SK-N-SH (cell line): ENCODE measurements at regions not wholly inside any gene's neighbourhood (a gene's known extent, or its start where the extent isn't known, plus 50 kb on each side); places are given as distances from the start of the nearest gene placed in this dataset.

Experiments used
- CTCF ChIA-PET: fragments of 300-600, 350-600 bp; formaldehyde crosslinking; extraction: SDS; loops from one replicate; lab custom pipeline; 2021; lab: Yijun Ruan, JAX
- POLR2A ChIA-PET: fragments of 350-600 bp; sonication (Branson Sonifier 250); formaldehyde crosslinking; extraction: SDS; loops from one replicate; lab custom pipeline; 2020; ENCODE audit warnings: antibody characterized with exemption, inconsistent platforms; lab: Yijun Ruan, JAX
- DNase-seq: peaks from one replicate; pipeline ENCODE4 v3.0.0; 2012
- H2AFZ ChIP-seq: fragments of 200-600 bp; sonication (generic); 2 replicates; pipeline ENCODE4 v1.8.1; 2016; ENCODE audit warnings: antibody characterized with exemption, mild to moderate bottlenecking, low read depth
- H3F3A ChIP-seq: fragments of 200-600 bp; sonication (generic); replicated peaks from 2 replicates; pipeline ENCODE3; 2016; ENCODE audit warnings: antibody characterized with exemption, mild to moderate bottlenecking; ENCODE audit not compliant: insufficient read depth
- H3K27ac ChIP-seq, 2 experiments: fragments of 200-500 bp in 1 of 2; fragments of 200-600 bp in 1 of 2; sonication (Bioruptor generic) in 1 of 2; sonication (generic), shearing (Covaris generic) in 1 of 2; 2 replicates each; pipeline versions ENCODE4 v1.5.1 to v1.6.1; 2014 to 2016; ENCODE audit warnings: low read depth in 2 of 2, inconsistent platforms in 1 of 2, low read length in 1 of 2, mild to moderate bottlenecking in 1 of 2, mixed read lengths in 1 of 2
- H3K27me3 ChIP-seq: fragments of 200-600 bp; sonication (generic), shearing (Covaris generic); 2 replicates; pipeline ENCODE4 v1.6.1; 2016; ENCODE audit warnings: mixed run types; ENCODE audit not compliant: insufficient read depth
- H3K36me3 ChIP-seq, 2 experiments: fragments of 200-500 bp in 1 of 2; fragments of 200-600 bp in 1 of 2; sonication (Bioruptor generic) in 1 of 2; sonication (generic) in 1 of 2; replicated peaks in 1 of 2; 2 replicates each; pipeline versions ENCODE3 to v1.5.1; 2014 to 2016; ENCODE audit warnings: low read length in 1 of 2, mild to moderate bottlenecking in 1 of 2; ENCODE audit not compliant: insufficient read depth in 2 of 2, control insufficient read depth in 1 of 2
- H3K4me1 ChIP-seq, 2 experiments: fragments of 200-500 bp in 1 of 2; fragments of 200-600 bp in 1 of 2; sonication (Bioruptor generic) in 1 of 2; sonication (generic), shearing (Covaris generic) in 1 of 2; 2 replicates each; pipeline versions ENCODE4 v1.5.1 to v1.6.1; 2014 to 2016; ENCODE audit warnings: low read depth in 1 of 2, low read length in 1 of 2, mixed run types in 1 of 2; ENCODE audit not compliant: insufficient read depth in 2 of 2, control insufficient read depth in 1 of 2
- H3K4me2 ChIP-seq: fragments of 200-600 bp; sonication (generic), shearing (Covaris generic); 2 replicates; pipeline ENCODE4 v1.6.1; 2017; ENCODE audit warnings: mixed run types
- H3K4me3 ChIP-seq, 2 experiments: fragments of 200-500 bp in 1 of 2; fragments of 200-600 bp in 1 of 2; sonication (Bioruptor generic) in 1 of 2; sonication (generic), shearing (Covaris generic) in 1 of 2; 2 replicates each; pipeline versions ENCODE4 v1.5.1 to v1.8.1; 2014 to 2016; ENCODE audit warnings: low read depth in 2 of 2, inconsistent platforms in 1 of 2, low read length in 1 of 2, mild to moderate bottlenecking in 1 of 2, mixed read lengths in 1 of 2, moderate library complexity in 1 of 2
- H3K79me2 ChIP-seq: fragments of 200-600 bp; sonication (generic); 2 replicates; pipeline ENCODE4 v1.8.1; 2017; ENCODE audit warnings: mild to moderate bottlenecking; ENCODE audit not compliant: insufficient read depth
- H3K9ac ChIP-seq: fragments of 200-600 bp; sonication (generic); 2 replicates; pipeline ENCODE4 v1.6.1; 2017; ENCODE audit warnings: mixed run types
- H3K9me2 ChIP-seq: fragments of 200-600 bp; sonication (generic); 2 replicates; pipeline ENCODE4 v1.6.1; 2017; ENCODE audit warnings: mixed run types
- H3K9me3 ChIP-seq: fragments of 200-600 bp; sonication (generic); 2 replicates; pipeline ENCODE4 v1.6.1; 2017; ENCODE audit warnings: mixed run types, mild to moderate bottlenecking, moderate library complexity
- H4K20me1 ChIP-seq: fragments of 200-600 bp; sonication (generic); 2 replicates; pipeline ENCODE4 v1.6.1; 2017; ENCODE audit warnings: mild to moderate bottlenecking, mixed run types; ENCODE audit not compliant: insufficient read depth
- CHD2 ChIP-seq: fragments of 150-350 bp; IDR thresholded peaks from 2 replicates; pipeline ENCODE4 v1.6.1; 2018; ENCODE audit warnings: low read length; ENCODE audit not compliant: partially characterized antibody
- ELF1 ChIP-seq: IDR thresholded peaks from 2 replicates; pipeline ENCODE4 v1.4.0; 2012
- EZH2phosphoT487 ChIP-seq: fragments of 200-600 bp; sonication (generic); IDR thresholded peaks from 2 replicates; pipeline ENCODE4 v1.6.1; 2017; ENCODE audit warnings: low read depth, mixed run types, mild to moderate bottlenecking, antibody characterized with exemption, moderate library complexity, borderline replicate concordance
- FOSL2 ChIP-seq: IDR thresholded peaks from 2 replicates; pipeline ENCODE4 v1.4.0; 2012; ENCODE audit warnings: low read depth, mild to moderate bottlenecking, moderate library complexity, borderline replicate concordance
- GABPA ChIP-seq: IDR thresholded peaks from 2 replicates; pipeline ENCODE4 v1.4.0; 2012; ENCODE audit warnings: low read depth, mild to moderate bottlenecking
- GATA2 ChIP-seq: sonication (generic); formaldehyde crosslinking; IDR thresholded peaks from 2 replicates; pipeline ENCODE4 v1.5.0; 2020; ENCODE audit warnings: mild to moderate bottlenecking, missing genetic modification reagents
- IRF3 ChIP-seq: fragments of 150-350 bp; IDR thresholded peaks from 2 replicates; pipeline ENCODE4 v1.6.1; 2016; ENCODE audit warnings: mild to moderate bottlenecking, low read depth, low read length
- MAX ChIP-seq: IDR thresholded peaks from 2 replicates; pipeline ENCODE4 v1.4.0; 2012; ENCODE audit warnings: low read depth
- MXI1 ChIP-seq: IDR thresholded peaks from 2 replicates; pipeline ENCODE4 v1.6.1; 2012; ENCODE audit warnings: mild to moderate bottlenecking, low read depth, low read length, improper control_type of control experiment
- NFIC ChIP-seq: IDR thresholded peaks from 2 replicates; pipeline ENCODE4 v1.4.0; 2012; ENCODE audit warnings: borderline replicate concordance
- PBX3 ChIP-seq: IDR thresholded peaks from 2 replicates; pipeline ENCODE4; 2012
- POLR2AphosphoS5 ChIP-seq: IDR thresholded peaks from 2 replicates; pipeline ENCODE4 v1.6.1; 2012; ENCODE audit warnings: low read depth, low read length
- RAD21 ChIP-seq: IDR thresholded peaks from 2 replicates; pipeline ENCODE4 v1.6.1; 2012; ENCODE audit warnings: mild to moderate bottlenecking, low read length
- RCOR1 ChIP-seq: fragments of 150-350 bp; IDR thresholded peaks from 2 replicates; pipeline ENCODE4 v1.6.1; 2017; ENCODE audit warnings: antibody characterized with exemption, low read length
- SIN3A ChIP-seq: IDR thresholded peaks from 2 replicates; pipeline ENCODE4 v1.6.1; 2012; ENCODE audit warnings: low read depth, mild to moderate bottlenecking, low read length, moderate library complexity, borderline replicate concordance
- TAF1 ChIP-seq: IDR thresholded peaks from 2 replicates; pipeline ENCODE4 v1.6.1; 2012; ENCODE audit warnings: low read depth, mild to moderate bottlenecking, low read length, moderate library complexity, borderline replicate concordance
- TCF12 ChIP-seq: IDR thresholded peaks from 2 replicates; pipeline ENCODE4 v1.4.0; 2012
- USF1 ChIP-seq: IDR thresholded peaks from 2 replicates; pipeline ENCODE4 v1.4.0; 2012; ENCODE audit warnings: low read depth, borderline replicate concordance
- YY1 ChIP-seq: IDR thresholded peaks from 2 replicates; pipeline ENCODE4 v1.4.0; 2012; ENCODE audit warnings: low read depth, mild to moderate bottlenecking
- WGBS: methylation state at CpG from one replicate; pipeline ENCODE4 v1.1.6; 2017; ENCODE audit warnings: low lambda C conversion rate; 5-methylcytosine and 5-hydroxymethylcytosine counted together

- no peak overlapping the region for H3K27ac ChIP-seq
Measured at GRCh38 chr7:46653848-46654247, 732.8 kb upstream of the IGFBP3 start.

GRCh38 chr7:46652317-46652716, 731.2 kb upstream of the IGFBP3 start:
- Histone ChIP-seq H3K27me3 (no peaks in the 10 kb centered on the region), H3K4me2 (no peak overlapping the region), H3K9ac (no peak overlapping the region), H2AFZ (no peak overlapping the region), H3F3A (no peaks in the 10 kb centered on the region), H3K4me1 (no peaks in the 10 kb centered on the region), H3K27ac (no peak overlapping the region), H3K36me3 (no peaks in the 10 kb centered on the region), H3K9me3 (no peaks in the 10 kb centered on the region), H4K20me1 (no peaks in the 10 kb centered on the region), H3K9me2 (no peaks in the 10 kb centered on the region), H3K79me2 (no peaks in the 10 kb centered on the region), H3K4me3 (no peak overlapping the region)
- 65% methylated on average over 4 of the region's 4 CpGs for WGBS
- TF ChIP-seq ELF1 (no peak), SIN3A (no peak), RAD21 (no peak), TCF12 (no peak), POLR2AphosphoS5 (no peak), USF1 (no peak), FOSL2 (no peak)
- DNase-seq, result no peak
- POLR2A ChIA-PET, result no interaction called here
- CTCF ChIA-PET, result no interaction called here

More at GRCh38 chr7:46653848-46654247, 732.8 kb upstream of the IGFBP3 start:
- H3K9me3 ChIP-seq, result no peaks in the 10 kb centered on the region
- H4K20me1 ChIP-seq, result no peaks in the 10 kb centered on the region
- 72% methylated on average over 2 of the region's 2 CpGs for WGBS
- no peaks in the 10 kb centered on the region for H3K27me3 ChIP-seq
- no peak for TF ChIP-seq GATA2 (CRISPR knock-in tag)
- TF ChIP-seq MXI1, result no peak
- no peak for TF ChIP-seq EZH2phosphoT487
- no peak for TF ChIP-seq TAF1
- TF ChIP-seq RCOR1, result no peak
- no peak for TF ChIP-seq CHD2
- no peak for TF ChIP-seq YY1
- TF ChIP-seq ELF1, result no peak
- no peak for TF ChIP-seq FOSL2
- TF ChIP-seq MAX, result no peak
- TF ChIP-seq GABPA, result no peak
- no peak for TF ChIP-seq PBX3
- TF ChIP-seq RAD21, result no peak
- TF ChIP-seq IRF3, result no peak
- no peak for TF ChIP-seq USF1
- no peak for TF ChIP-seq NFIC
- no peaks in the 10 kb centered on the region for H3K9me2 ChIP-seq
- no peaks in the 10 kb centered on the region for H3F3A ChIP-seq
- DNase-seq, result no peak
- no peaks in the 10 kb centered on the region for H3K36me3 ChIP-seq
- CTCF ChIA-PET, result no interaction called here
- POLR2A ChIA-PET, result no interaction called here
- H3K9ac ChIP-seq, result no peak overlapping the region
- H3K4me1 ChIP-seq, result no peaks in the 10 kb centered on the region
- H2AFZ ChIP-seq, result no peak overlapping the region
- H3K4me3 ChIP-seq, result no peak overlapping the region
- no peaks in the 10 kb centered on the region for H3K79me2 ChIP-seq
- no peak overlapping the region for H3K4me2 ChIP-seq
